HG02588 (cell line): ENCODE measurements at regions not wholly inside any gene's neighbourhood (a gene's known extent, or its start where the extent isn't known, plus 50 kb on each side); places are given as distances from the start of the nearest gene placed in this dataset.

Experiments
- ATAC-seq: cut with Tn5 transposase; IDR thresholded peaks from one replicate; pipeline ENCODE4 v1.9.1; 2021; ENCODE audit warnings: mild to moderate bottlenecking, moderate library complexity; ENCODE audit not compliant: unreplicated experiment

- no peak for ATAC-seq
Observed at GRCh38 chr2:105573910-105574655, 170.6 kb upstream of the NCK2 start.

DNA sequence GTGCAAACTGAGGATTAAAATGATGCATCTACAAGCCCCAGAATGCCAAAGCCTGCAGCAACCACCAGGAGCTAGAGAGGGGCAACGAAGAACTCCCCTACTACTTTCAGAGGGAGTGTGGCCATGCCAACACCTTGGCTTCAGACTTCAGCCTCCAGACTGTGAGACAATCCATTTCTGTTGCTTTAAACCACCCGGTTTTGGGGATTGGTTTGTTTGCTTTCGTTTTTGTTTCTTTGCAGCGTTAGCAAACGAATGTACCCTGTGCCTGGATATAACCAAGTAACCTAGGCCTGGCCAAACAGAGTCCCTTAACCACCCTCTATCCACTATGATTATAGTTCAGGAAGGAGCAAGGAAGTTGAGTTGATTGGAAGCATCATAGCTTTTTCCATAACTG, 171.2 kb upstream of the NCK2 start:
- ATAC-seq = no peak

DNA sequence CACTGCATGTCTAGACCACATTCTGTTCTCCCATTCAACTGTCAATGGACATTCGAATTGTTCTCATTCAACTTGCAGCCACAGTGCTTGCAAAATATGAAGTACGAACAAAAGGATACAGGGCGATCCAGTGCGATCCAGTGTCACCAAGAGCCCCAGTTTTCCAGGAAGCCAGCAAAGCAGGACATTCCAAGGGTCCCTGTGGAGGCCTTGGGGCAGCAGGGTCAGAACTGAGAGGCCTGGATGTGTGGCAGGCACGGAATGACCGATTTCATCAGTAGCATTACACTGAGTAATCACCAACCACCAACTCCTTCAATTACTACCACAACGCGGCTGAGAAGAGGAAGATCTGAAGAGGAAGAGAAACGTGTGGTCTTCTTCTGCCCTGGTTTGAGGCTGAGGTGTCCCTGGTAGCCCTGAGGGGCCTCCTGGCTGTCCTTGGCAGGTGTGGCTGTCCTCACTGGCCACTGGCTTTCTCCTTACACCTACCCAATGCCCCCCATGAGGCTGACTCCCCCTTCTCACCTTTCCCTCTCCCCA, 172.7 kb upstream of the FHL2 start:
- peak; percentile 57 for ATAC-seq

DNA sequence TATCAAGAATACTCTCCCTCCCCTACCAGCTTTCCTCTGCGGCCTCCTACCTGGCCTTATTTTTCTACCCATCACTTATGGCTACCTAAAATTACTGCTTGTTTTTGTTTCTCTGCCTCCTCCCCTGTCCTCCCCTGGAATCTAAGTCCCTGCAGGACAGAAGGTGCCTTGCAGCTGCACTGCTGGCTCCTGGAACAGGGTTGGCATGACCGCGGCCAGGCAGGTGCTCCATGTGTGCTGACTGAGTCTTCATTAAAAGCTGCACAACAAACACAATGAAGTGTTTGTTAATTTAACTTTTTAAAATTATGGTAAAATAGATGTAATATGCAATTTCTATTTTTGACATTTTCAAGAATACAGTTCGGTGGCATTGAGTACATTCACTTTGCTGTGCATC, 171.9 kb upstream of the FHL2 start:
- ATAC-seq = no peak

DNA sequence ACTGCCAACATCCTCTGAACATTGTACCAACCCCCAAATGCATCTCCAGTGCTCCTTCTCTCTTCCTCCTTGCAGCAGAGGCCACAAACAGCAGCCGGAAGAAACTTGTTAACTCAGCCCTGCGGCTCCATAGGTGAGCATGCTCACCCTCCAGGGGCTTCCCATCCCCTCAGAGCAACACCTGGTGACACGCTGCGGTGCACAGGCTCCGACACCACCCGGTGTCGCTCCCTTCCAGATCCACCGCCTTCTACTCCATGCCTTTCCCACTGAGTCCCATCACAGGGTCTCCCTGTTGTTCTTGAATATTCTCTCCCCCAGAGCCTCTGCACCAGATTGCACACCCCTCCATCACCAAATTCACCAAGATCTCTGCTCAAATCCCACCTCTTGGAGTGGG, 171.5 kb upstream of the FHL2 start:
- ATAC-seq = no peak

GRCh38 chr2:105569606-105570005, 170.8 kb upstream of the FHL2 start:
- ATAC-seq = no peak

- ATAC-seq = no peak
Observed at GRCh38 chr2:105567996-105568494, 169.2 kb upstream of the FHL2 start.

DNA sequence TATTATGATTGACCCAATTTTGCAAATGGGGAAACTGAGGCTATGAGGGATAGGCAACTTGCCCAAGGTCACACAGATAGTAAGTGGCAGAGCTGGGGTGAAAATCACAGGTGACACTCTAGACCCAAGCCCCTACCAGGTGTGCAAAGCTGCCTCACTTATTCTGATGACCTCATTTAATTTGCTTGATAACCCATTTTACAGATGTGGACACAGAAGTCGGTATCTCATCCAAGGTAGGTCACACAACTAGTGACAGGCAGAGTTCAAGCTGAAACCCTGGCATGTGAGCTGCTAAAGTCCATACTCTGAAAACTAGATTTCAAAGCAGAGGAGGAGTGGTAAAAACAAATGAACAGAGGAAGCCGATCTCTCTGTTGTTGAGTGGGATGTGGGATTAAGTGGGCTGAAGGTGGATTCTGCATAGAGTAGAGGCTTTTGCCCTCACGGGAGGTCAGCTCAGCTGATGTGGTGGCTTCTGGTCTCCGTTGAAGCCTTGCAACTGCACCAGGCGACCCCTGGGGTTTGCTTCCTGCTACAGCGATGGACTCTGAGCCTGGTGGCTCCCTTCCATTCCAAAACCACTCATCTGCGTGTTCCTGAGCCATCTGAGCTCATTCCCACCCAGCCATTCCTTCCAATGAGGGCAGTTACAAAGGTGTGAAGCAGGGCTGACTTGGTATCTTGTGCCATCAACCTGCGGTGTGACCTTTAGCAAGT, 164.3 kb upstream of the FHL2 start:
- ATAC-seq = no peak

- ATAC-seq = no peak
Observed at GRCh38 chr2:105561401-105561800, 162.6 kb upstream of the FHL2 start.

DNA sequence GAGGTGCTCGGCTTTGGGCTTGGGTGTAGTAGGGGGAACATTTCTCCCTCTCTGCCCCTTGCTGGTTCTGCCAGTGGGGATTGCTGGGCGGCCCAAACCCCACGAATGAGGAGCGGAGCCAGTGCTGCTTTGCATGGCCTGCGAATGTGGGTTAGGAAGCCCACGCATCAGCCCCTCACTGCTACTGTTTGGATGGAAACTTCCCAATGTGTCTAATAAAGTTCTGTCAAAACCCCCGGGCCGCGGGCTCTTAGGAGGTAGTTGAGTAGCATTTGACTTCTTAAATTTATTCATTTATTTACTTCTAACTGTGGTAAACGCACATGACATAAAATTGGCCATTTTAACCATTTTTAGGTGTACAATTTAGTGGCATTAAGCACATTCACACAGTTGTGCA, 161.3 kb upstream of the FHL2 start:
- no peak for ATAC-seq

GRCh38 chr2:105557021-105557920, 158.4 kb upstream of the FHL2 start:
- ATAC-seq = no peak

DNA sequence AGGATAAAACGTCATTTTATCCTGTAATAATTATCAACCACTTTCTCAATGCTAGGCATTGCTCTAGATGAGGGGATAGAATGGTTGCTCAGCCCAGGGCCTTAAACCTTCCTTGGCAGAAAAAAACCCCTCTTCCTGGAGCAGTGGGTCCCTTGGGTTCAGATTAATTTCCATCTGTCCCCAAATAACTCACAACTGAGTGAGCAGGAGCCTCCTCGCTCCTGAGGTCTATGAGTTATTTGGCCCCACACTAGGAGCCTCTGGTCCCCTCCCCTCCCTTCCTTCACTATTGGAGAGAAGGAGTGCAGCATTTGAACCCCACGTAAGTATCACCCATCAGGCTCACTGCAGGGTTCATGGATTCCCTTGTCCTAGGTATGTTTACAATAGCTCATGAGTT, 157.5 kb upstream of the FHL2 start:
- no peak for ATAC-seq

DNA sequence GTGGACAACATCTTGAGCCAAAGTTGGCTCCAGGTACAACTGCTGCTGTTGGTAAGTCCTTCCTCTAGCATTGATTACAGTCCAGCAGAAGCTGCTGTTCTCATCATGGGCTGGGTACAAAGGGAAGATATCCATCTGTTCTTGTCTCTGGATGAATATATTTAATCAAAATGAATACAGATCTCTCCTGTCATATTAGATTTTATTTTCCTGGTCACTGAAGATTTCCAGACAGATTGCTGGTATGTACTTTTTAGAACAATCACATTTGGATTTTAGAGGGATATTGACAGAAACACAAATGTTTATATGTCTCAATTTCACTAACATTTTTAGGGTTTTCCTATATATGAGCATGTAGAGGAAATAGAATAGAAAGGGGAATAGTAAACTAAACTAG, 155.4 kb upstream of the FHL2 start:
- no peak for ATAC-seq

DNA sequence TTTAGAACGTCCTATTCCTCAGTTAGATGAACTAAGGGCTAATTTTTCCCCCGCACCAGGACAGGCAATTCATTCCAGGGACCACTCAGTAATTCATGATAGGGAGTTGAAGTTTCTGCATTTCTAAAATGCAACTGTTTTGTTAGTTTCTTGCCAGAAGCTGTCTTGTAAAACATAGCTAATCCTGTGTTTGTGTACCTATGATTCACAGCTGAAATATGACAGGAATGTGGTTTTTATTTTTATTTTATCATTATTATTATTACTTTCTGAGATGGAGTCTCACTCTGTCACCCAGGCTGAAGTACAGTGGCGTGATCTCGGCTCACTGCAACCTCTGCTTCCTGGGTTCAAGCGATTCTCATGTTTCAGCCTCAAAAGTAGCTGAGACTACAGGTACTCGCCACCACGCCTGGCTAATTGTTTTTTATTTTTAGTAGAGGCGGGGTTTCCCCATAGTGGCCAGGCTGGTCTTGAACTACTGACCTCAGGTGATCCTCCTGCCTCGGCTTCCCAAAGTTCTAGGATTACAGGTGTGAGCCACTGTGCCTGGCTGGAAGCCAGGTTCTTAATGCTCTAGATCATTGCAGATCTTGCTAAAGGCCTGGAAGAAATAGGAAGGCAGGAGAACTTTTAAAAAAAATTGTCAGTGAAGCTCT, 154.8 kb upstream of the FHL2 start:
- no peak for ATAC-seq

DNA sequence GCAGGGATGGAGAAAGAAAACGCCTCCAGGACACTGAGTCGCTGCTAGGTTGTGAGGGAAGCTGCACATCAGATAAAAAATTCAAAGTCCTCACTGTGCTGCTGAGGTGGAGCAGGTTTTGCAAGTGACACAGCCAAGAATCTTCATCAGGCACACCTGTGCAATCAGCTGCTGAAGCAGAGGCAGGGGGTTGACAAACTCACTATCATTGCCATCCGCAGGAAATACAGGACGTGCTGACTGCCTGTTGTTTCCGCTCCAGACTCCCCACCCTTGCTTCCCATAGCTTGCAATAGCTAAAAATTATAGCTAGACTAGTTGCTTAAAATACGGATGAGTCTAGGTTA, 147.8 kb upstream of the FHL2 start:
- ATAC-seq = no peak

- no peak for ATAC-seq
Observed at GRCh38 chr2:105545730-105546627, 147.1 kb upstream of the FHL2 start.

DNA sequence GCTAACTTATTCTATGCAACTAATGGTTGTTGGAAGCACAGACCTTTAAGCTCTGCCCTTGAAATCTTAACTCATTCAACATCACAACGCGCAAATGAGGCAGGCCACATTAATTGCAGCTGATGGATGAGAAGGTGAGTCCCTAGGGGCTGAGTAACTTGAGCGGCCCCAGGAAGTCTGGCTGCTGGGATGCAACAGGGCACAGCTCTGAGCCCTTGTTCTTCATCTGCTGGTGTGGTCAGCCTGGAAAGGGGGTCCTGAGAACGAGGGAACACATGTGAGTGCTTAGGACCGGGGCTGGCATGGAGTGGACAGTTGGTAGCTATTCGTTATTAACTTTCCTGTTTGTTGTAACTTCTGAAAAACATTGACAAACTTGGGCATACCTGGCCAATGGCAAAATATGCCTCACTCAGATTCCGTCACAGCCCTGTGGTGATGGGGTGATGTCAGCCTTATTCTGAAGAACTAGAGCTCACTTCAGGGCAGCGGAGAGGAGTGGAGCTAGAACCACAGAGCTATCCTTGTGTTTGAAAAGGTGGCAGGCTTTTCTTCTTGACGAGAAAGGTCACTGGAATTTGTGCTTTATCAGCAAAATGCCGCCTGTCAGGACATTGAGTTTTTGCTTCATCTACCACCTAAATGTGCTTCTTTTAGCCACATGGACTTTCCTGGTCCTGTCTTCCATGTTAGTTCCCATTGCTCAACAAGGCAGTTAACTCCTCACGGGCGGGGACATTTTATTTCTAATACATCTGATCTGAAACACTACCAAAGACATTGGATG, 145.9 kb upstream of the FHL2 start:
- ATAC-seq = no peak

- ATAC-seq = no peak
Observed at GRCh38 chr2:105541189-105542050, 142.6 kb upstream of the FHL2 start.
